Erythroblast (primary cell): ENCODE measurements at regions not wholly inside any gene's neighbourhood (a gene's known extent, or its start where the extent isn't known, plus 50 kb on each side); places are given as distances from the start of the nearest gene placed in this dataset.

ENCODE experiments used
- GATA1 ChIP-seq: IDR thresholded peaks from 2 replicates; pipeline ENCODE4 v1.6.1; 2011; ENCODE audit warnings: low read depth, mild to moderate bottlenecking, control low read depth, low read length, moderate library complexity
- POLR2A ChIP-seq: IDR thresholded peaks from 2 replicates; pipeline ENCODE4 v1.6.1; 2011; ENCODE audit warnings: mild to moderate bottlenecking, low read length

DNA sequence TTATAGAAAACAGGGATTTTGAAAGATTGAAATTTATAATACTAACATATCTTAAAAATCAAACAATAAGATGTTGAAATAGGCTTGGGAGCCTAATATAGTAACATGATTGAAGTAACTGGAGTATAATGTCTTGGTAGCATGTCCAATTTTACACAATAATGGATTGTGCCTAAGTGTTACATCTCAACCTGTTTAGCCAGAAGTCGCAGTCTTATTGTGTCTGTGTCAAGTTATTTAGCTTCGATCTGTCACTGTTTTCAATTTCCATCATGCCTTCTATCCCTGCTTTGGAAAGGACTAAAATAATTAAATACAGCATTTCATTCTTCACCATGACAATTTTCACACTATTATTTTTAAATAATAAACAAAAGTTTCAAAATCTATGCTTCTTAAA, 1352.2 kb downstream of the SI start:
- TF ChIP-seq POLR2A (no peak), GATA1 (no peak)
